ENCODE measurements at regions not wholly inside any gene's neighbourhood (a gene's known extent, or its start where the extent isn't known, plus 50 kb on each side); places are given as distances from the start of the nearest gene placed in this dataset.
A peak's percentile ranks its signal among the peaks of the same experiment; 100 is the strongest.

GRCh38 chr2:5915881-5916310, 223.7 kb downstream of the SOX11 start:
- peak; percentile 60 for DNase-seq (ENCODE audit: low spot score)

GRCh38 chr2:5921081-5921642, 229.0 kb downstream of the SOX11 start:
- no peak for DNase-seq (ENCODE audit: low spot score)

- DNase-seq (ENCODE audit: low spot score) = no peak
These were observed 232.1 kb downstream of the SOX11 start for GRCh38 chr2:5923957-5924945.

- DNase-seq (ENCODE audit: low spot score) = no peak
These were observed 233.4 kb downstream of the SOX11 start for GRCh38 chr2:5925604-5926003.

- no peak for DNase-seq (ENCODE audit: low spot score)
These were observed 234.8 kb downstream of the SOX11 start for GRCh38 chr2:5926871-5927512.

- no peak for DNase-seq (ENCODE audit: low spot score)
These were observed 240.6 kb downstream of the SOX11 start for GRCh38 chr2:5932556-5933469.

- DNase-seq (ENCODE audit: low spot score) = no peak
These were observed 241.5 kb downstream of the SOX11 start for GRCh38 chr2:5933669-5934068.

GRCh38 chr2:5937321-5937720, 245.1 kb downstream of the SOX11 start:
- no peak for DNase-seq (ENCODE audit: low spot score)

- DNase-seq (ENCODE audit: low spot score) = no peak
These were observed 245.8 kb downstream of the SOX11 start for GRCh38 chr2:5937851-5938565.

- peak; percentile 67 for DNase-seq (ENCODE audit: low spot score)
These were observed 246.3 kb downstream of the SOX11 start for GRCh38 chr2:5938566-5938896.

GRCh38 chr2:5939553-5939952, 247.4 kb downstream of the SOX11 start:
- no peak for DNase-seq (ENCODE audit: low spot score)

- no peak for DNase-seq (ENCODE audit: low spot score)
These were observed 248.7 kb downstream of the SOX11 start for GRCh38 chr2:5940596-5941535.

- DNase-seq (ENCODE audit: low spot score) = no peak
These were observed 250.0 kb downstream of the SOX11 start for GRCh38 chr2:5942204-5942603.

- DNase-seq (ENCODE audit: low spot score) = no peak
These were observed 253.6 kb downstream of the SOX11 start for GRCh38 chr2:5945742-5946141.

GRCh38 chr2:5946225-5947115, 254.3 kb downstream of the SOX11 start:
- peak; percentile 76 for DNase-seq (ENCODE audit: low spot score)

GRCh38 chr2:5950736-5951135, 258.6 kb downstream of the SOX11 start:
- no peak for DNase-seq (ENCODE audit: low spot score)

GRCh38 chr2:5951471-5951870, 259.3 kb downstream of the SOX11 start:
- no peak for DNase-seq (ENCODE audit: low spot score)

GRCh38 chr2:5953525-5953924, 261.3 kb downstream of the SOX11 start:
- DNase-seq (ENCODE audit: low spot score) = no peak

GRCh38 chr2:5954509-5954908, 262.3 kb downstream of the SOX11 start:
- no peak for DNase-seq (ENCODE audit: low spot score)

Data from ecto neural progenitor cell (in vitro differentiated cells).